Lung (tissue), 11 donors: ENCODE measurements at regions not wholly inside any gene's neighbourhood (a gene's known extent, or its start where the extent isn't known, plus 50 kb on each side); places are given as distances from the start of the nearest gene placed in this dataset.

ENCODE experiments used
- ATAC-seq: fragments of 200-7000 bp; cut with Tn5 transposase; one replicate; pipeline ENCODE4 v1.9.1; 2020; ENCODE audit warnings: moderate number of reproducible peaks; ENCODE audit not compliant: insufficient read depth, low FRiP score
- DNase-seq, 3 donors: peaks; one replicate each; pipeline ENCODE4 v3.0.0-alpha.2; 2013 to 2017
- H3K27ac ChIP-seq, 2 donors: one replicate each; pipeline ENCODE4 v1.5.1; 2013; ENCODE audit warnings: mild to moderate bottlenecking in 2 of 2, moderate library complexity in 2 of 2, control low read depth in 1 of 2, inconsistent platforms in 1 of 2, low read depth in 1 of 2, low read length in 1 of 2
- H3K27me3 ChIP-seq, 3 donors: one replicate each; pipeline ENCODE4 v1.5.1; 2013; ENCODE audit warnings: low read length in 2 of 3; ENCODE audit not compliant: control insufficient read depth in 3 of 3, insufficient read depth in 3 of 3
- H3K36me3 ChIP-seq, 4 donors: one replicate each; pipeline ENCODE4 v1.5.1; 2013; ENCODE audit warnings: low read length in 4 of 4, mild to moderate bottlenecking in 1 of 4, moderate library complexity in 1 of 4; ENCODE audit not compliant: control insufficient read depth in 4 of 4, insufficient read depth in 4 of 4
- H3K4me1 ChIP-seq, 5 donors: one replicate each; pipeline ENCODE4 v1.5.1; 2013; ENCODE audit warnings: low read length in 5 of 5, mild to moderate bottlenecking in 2 of 5, moderate library complexity in 1 of 5; ENCODE audit not compliant: control insufficient read depth in 5 of 5, insufficient read depth in 5 of 5
- H3K4me3 ChIP-seq: one replicate; pipeline ENCODE4 v1.5.1; 2013; ENCODE audit warnings: mild to moderate bottlenecking, control low read depth, moderate library complexity
- H3K9ac ChIP-seq, 2 donors: one replicate each; pipeline ENCODE4 v1.5.1; 2013; ENCODE audit warnings: low read length in 2 of 2, control low read depth in 1 of 2; ENCODE audit not compliant: insufficient read depth in 1 of 2
- H3K9me3 ChIP-seq, 4 donors: one replicate each; pipeline ENCODE4 v1.5.1; 2013; ENCODE audit warnings: low read length in 3 of 4, mild to moderate bottlenecking in 1 of 4, moderate library complexity in 1 of 4; ENCODE audit not compliant: control insufficient read depth in 4 of 4, insufficient read depth in 3 of 4
- CTCF ChIP-seq: IDR thresholded peaks from 2 replicates; pipeline ENCODE4 v1.5.1; 2012; ENCODE audit warnings: mild to moderate bottlenecking; ENCODE audit errors: control extremely low read depth, extremely low read depth
- WGBS, 2 donors: extraction: QIAGEN DNeasy Blood & Tissue Kit; methylation state at CpG; one replicate each; pipeline ENCODE4 v1.1.7; 2013; 5-methylcytosine and 5-hydroxymethylcytosine counted together
- donor health status: control.
- donor health status: control.
- donor health status: Bipolar disorder and iron deficiency.
- donor health status: healthy.
- donor health status: DM: yes; HTN: yes; CAD: no.

- no peak overlapping the region for H3K4me3 ChIP-seq
- H3K27ac ChIP-seq, result no peak overlapping the region
- ATAC-seq, result no peak
- H3K9ac ChIP-seq, result no peak overlapping the region
- DNase-seq, result no peak
- no peaks in the 10 kb centered on the region for H3K27me3 ChIP-seq
- WGBS, 2 donors, result 72 to 86% methylated on average over 17 of the region's 17 CpGs
- TF ChIP-seq CTCF, result no peak
- no peaks in the 10 kb centered on the region for H3K9me3 ChIP-seq
- H3K4me1 ChIP-seq, result no peaks in the 10 kb centered on the region
- no peaks in the 10 kb centered on the region for H3K36me3 ChIP-seq
Measured at GRCh38 chr18:8458546-8459215, 150.6 kb upstream of the RAB12 start.

GRCh38 chr18:8460748-8461147 lies 148.5 kb upstream of the RAB12 start:
- WGBS, 2 donors, result 75 to 87% methylated on average over 5 of the region's 5 CpGs
- DNase-seq, result no peak
- no peaks in the 10 kb centered on the region for H3K4me1 ChIP-seq

DNA sequence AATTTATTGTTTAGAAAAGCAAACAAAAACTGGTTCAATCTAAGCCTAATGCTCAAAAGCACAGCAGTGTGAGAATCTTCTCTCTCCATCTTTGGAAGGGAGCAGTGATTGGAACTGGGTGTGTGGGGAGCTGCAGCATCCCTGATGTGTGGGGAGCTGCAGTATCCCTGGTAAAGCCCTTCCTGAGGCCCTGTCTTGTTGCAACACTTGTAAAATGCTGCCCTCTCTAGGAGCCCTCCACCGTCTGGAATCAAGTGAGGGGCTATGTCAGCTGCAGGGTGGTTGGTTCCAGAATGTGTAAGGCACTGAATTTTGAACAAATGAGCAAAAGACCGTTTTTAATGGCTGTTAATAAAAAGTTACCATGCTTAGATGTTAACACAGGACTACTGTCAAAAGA lies 147.7 kb upstream of the RAB12 start:
- no peak for DNase-seq
- TF ChIP-seq CTCF, result no peak
- Histone ChIP-seq H3K4me1 (no peaks in the 10 kb centered on the region), H3K36me3 (no peaks in the 10 kb centered on the region), H3K9ac (no peak overlapping the region), H3K4me3 (no peak overlapping the region), H3K27me3 (no peaks in the 10 kb centered on the region), H3K27ac (no peak overlapping the region), H3K9me3 (no peaks in the 10 kb centered on the region)
- 0 to 76% methylated on average over 2 of the region's 2 CpGs for WGBS, 2 donors
- ATAC-seq, result no peak

More at GRCh38 chr18:8460748-8461147, 148.5 kb upstream of the RAB12 start:
- Histone ChIP-seq H3K27ac (no peak overlapping the region), H3K36me3 (no peaks in the 10 kb centered on the region), H3K9me3 (no peaks in the 10 kb centered on the region), H3K27me3 (no peaks in the 10 kb centered on the region), H3K9ac (no peak overlapping the region), H3K4me3 (no peak overlapping the region)
- no peak for ATAC-seq
- TF ChIP-seq CTCF, result no peak
